ENCODE measurements at regions not wholly inside any gene's neighbourhood (a gene's known extent, or its start where the extent isn't known, plus 50 kb on each side); places are given as distances from the start of the nearest gene placed in this dataset.

DNA sequence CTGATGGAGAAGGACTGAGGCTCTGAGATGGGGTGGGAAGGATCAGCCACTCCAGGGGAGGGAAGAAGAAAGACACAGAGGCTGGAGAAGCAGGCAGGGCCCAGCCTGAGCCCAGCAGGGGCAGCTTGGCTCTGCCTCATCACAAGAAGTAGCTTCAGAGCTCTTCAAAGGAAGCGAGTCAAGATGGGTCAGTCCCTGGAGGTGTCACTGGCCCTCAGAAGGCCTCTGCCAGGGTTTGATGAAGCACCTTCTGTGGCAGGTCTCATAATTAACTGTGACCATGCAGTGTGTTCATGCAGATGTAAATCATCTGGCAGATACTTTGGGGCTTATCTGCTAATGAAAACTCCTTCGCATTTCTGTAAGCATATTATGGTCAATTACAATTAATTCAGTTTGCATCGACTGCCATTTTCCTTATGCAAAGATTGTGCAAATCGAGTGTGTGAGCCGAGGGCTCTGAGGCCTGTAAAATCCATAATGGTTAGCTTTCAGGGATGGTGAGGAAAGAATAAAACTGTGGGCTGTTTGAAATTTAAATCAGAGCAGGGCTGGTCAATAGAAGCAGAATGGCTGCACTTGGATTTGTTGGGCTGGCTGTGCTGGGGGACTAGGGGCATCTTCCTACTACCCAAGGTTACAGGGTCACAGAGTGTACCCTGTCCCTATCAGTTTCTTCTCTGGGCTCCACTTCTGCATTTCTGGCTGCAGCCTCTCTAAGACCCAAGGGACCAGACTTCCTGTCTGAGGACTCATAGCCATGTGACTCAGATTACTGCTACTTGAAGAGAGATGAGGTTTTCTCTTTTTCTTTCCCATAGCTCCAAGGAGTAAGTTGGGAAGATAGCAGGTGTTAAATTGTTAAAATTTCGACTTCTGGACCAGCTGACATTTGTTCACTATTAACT is 376.6 kb downstream of the DHX35 start (continued):
- TF ChIP-seq ZFP3 (tag by site-specific recombination; IDR thresholded peaks at IDR 0.05; ENCODE audit: low read depth) = no peak

- H3K4me3 ChIP-seq (ENCODE audit: low read depth, low read length) = no peak overlapping the region
- no peak for TF ChIP-seq ZBTB8A (tag by site-specific recombination; IDR thresholded peaks at IDR 0.05)
- no peak for TF ChIP-seq ZNF138 (tag by site-specific recombination; IDR thresholded peaks at IDR 0.05; ENCODE audit: borderline replicate concordance)
- TF ChIP-seq ZNF596 (tag by site-specific recombination; IDR thresholded peaks at IDR 0.05) = no peak
- no peak for TF ChIP-seq EGR2 (tag by site-specific recombination; IDR thresholded peaks at IDR 0.05; ENCODE audit: low read depth)
- no peak for TF ChIP-seq MEIS1 (CRISPR knock-in tag; IDR thresholded peaks at IDR 0.05; ENCODE audit: borderline replicate concordance)
- POLR2A ChIA-PET = no interaction called here
- no peaks in the 10 kb centered on the region for H3K36me3 ChIP-seq (ENCODE audit: control insufficient read depth in 2 of 2, insufficient read depth in 1 of 2, low read length in 2 of 2)
- CTCF ChIA-PET = interaction anchor here (0.7 kb wide), 1 partner anchor 69 kb away, joined by 3 read pairs; no protein-coding TSS in a partner anchor
- H3K27ac ChIP-seq (ENCODE audit: extremely low read depth, low read depth, low read length) = no peak overlapping the region
- H3K4me1 ChIP-seq (ENCODE audit: control insufficient read depth, insufficient read depth, low read length) = no peaks in the 10 kb centered on the region
- no peaks in the 10 kb centered on the region for H3K9me3 ChIP-seq (ENCODE audit: control insufficient read depth, insufficient read depth, low read depth, low read length)
These were observed 371.1 kb downstream of the DHX35 start for GRCh38 chr20:39333211-39333610.

DNA sequence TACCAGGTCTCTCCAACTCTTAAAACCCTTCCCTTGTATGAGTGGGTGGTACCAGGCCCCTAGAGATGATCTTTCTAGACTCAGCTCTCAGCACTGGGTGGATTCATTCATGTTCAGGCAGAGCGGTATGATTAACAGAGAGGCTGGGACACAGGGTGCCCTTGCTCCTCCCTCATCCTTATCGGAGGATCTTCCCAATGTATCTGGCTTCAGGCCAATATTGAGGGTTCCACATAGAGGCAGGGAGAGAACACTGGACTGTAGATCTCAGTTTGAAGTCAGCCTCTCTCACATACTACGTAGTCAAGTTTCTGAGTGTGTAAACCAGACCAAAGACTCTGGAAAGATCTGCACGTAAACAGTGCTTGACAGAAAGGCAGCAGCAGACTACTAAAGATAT is 366.2 kb downstream of the DHX35 start:
- CTCF ChIA-PET = no interaction called here
- Histone ChIP-seq H3K36me3 (ENCODE audit: control insufficient read depth in 2 of 2, insufficient read depth in 1 of 2, low read length in 2 of 2) (no peaks in the 10 kb centered on the region), H3K4me1 (ENCODE audit: control insufficient read depth, insufficient read depth, low read length) (no peaks in the 10 kb centered on the region), H3K4me3 (ENCODE audit: low read depth, low read length) (no peak overlapping the region), H3K27ac (ENCODE audit: extremely low read depth, low read depth, low read length) (no peak overlapping the region), H3K9me3 (ENCODE audit: control insufficient read depth, insufficient read depth, low read depth, low read length) (no peaks in the 10 kb centered on the region)
- POLR2A ChIA-PET = no interaction called here
- TF ChIP-seq SP7 (tag by site-specific recombination; IDR thresholded peaks at IDR 0.05) (no peak), ZNF138 (tag by site-specific recombination; IDR thresholded peaks at IDR 0.05; ENCODE audit: borderline replicate concordance) (no peak), ZFP37 (tag by site-specific recombination; IDR thresholded peaks at IDR 0.05) (no peak), ZBTB44 (tag by site-specific recombination; IDR thresholded peaks at IDR 0.05) (no peak), ZNF670 (tag by site-specific recombination; IDR thresholded peaks at IDR 0.05; ENCODE audit: low read depth) (no peak), ZNF248 (tag by site-specific recombination; IDR thresholded peaks at IDR 0.05) (no peak), KLF7 (tag by site-specific recombination; IDR thresholded peaks at IDR 0.05; ENCODE audit: borderline replicate concordance) (no peak), MYNN (tag by site-specific recombination; IDR thresholded peaks at IDR 0.05; ENCODE audit: borderline replicate concordance) (no peak), ZNF555 (tag by site-specific recombination; conservative IDR thresholded peaks at IDR 0.05) (no peak), ZNF76 (tag by site-specific recombination; IDR thresholded peaks at IDR 0.05; ENCODE audit: borderline replicate concordance, low read depth) (no peak), ZNF629 (tag by site-specific recombination; IDR thresholded peaks at IDR 0.05) (no peak), ZNF660 (tag by site-specific recombination; IDR thresholded peaks at IDR 0.05) (no peak), ZNF561 (tag by site-specific recombination; IDR thresholded peaks at IDR 0.05; ENCODE audit: borderline replicate concordance) (no peak)
- TF ChIP-seq, protein P1, sequence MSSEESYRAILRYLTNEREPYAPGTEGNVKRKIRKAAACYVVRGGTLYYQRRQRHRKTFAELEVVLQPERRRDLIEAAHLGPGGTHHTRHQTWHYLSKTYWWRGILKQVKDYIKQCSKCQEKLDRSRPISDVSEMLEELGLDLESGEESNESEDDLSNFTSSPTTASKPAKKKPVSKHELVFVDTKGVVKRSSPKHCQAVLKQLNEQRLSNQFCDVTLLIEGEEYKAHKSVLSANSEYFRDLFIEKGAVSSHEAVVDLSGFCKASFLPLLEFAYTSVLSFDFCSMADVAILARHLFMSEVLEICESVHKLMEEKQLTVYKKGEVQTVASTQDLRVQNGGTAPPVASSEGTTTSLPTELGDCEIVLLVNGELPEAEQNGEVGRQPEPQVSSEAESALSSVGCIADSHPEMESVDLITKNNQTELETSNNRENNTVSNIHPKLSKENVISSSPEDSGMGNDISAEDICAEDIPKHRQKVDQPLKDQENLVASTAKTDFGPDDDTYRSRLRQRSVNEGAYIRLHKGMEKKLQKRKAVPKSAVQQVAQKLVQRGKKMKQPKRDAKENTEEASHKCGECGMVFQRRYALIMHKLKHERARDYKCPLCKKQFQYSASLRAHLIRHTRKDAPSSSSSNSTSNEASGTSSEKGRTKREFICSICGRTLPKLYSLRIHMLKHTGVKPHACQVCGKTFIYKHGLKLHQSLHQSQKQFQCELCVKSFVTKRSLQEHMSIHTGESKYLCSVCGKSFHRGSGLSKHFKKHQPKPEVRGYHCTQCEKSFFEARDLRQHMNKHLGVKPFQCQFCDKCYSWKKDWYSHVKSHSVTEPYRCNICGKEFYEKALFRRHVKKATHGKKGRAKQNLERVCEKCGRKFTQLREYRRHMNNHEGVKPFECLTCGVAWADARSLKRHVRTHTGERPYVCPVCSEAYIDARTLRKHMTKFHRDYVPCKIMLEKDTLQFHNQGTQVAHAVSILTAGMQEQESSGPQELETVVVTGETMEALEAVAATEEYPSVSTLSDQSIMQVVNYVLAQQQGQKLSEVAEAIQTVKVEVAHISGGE (tag by site-specific recombination; conservative IDR thresholded peaks at IDR 0.05; ENCODE audit: low read depth) = no peak
- TF ChIP-seq, protein P2, sequence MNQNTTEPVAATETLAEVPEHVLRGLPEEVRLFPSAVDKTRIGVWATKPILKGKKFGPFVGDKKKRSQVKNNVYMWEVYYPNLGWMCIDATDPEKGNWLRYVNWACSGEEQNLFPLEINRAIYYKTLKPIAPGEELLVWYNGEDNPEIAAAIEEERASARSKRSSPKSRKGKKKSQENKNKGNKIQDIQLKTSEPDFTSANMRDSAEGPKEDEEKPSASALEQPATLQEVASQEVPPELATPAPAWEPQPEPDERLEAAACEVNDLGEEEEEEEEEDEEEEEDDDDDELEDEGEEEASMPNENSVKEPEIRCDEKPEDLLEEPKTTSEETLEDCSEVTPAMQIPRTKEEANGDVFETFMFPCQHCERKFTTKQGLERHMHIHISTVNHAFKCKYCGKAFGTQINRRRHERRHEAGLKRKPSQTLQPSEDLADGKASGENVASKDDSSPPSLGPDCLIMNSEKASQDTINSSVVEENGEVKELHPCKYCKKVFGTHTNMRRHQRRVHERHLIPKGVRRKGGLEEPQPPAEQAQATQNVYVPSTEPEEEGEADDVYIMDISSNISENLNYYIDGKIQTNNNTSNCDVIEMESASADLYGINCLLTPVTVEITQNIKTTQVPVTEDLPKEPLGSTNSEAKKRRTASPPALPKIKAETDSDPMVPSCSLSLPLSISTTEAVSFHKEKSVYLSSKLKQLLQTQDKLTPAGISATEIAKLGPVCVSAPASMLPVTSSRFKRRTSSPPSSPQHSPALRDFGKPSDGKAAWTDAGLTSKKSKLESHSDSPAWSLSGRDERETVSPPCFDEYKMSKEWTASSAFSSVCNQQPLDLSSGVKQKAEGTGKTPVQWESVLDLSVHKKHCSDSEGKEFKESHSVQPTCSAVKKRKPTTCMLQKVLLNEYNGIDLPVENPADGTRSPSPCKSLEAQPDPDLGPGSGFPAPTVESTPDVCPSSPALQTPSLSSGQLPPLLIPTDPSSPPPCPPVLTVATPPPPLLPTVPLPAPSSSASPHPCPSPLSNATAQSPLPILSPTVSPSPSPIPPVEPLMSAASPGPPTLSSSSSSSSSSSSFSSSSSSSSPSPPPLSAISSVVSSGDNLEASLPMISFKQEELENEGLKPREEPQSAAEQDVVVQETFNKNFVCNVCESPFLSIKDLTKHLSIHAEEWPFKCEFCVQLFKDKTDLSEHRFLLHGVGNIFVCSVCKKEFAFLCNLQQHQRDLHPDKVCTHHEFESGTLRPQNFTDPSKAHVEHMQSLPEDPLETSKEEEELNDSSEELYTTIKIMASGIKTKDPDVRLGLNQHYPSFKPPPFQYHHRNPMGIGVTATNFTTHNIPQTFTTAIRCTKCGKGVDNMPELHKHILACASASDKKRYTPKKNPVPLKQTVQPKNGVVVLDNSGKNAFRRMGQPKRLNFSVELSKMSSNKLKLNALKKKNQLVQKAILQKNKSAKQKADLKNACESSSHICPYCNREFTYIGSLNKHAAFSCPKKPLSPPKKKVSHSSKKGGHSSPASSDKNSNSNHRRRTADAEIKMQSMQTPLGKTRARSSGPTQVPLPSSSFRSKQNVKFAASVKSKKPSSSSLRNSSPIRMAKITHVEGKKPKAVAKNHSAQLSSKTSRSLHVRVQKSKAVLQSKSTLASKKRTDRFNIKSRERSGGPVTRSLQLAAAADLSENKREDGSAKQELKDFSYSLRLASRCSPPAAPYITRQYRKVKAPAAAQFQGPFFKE (tag by site-specific recombination; IDR thresholded peaks at IDR 0.05; ENCODE audit: borderline replicate concordance) = no peak

All from HEK293 (cell line).